SK-N-SH treated with all-trans-retinoic acid at 6 μM for 48 hours (cell line): ENCODE measurements at regions not wholly inside any gene's neighbourhood (a gene's known extent, or its start where the extent isn't known, plus 50 kb on each side); places are given as distances from the start of the nearest gene placed in this dataset.

Source experiments
- ATAC-seq: fragments of 200-7000 bp; cut with Tn5 transposase; 3 replicates; pipeline ENCODE4 v1.9.1; 2020; ENCODE audit warnings: mild to moderate bottlenecking, moderate library complexity
- ARNTL ChIP-seq: fragments of 450-650 bp; formaldehyde crosslinking; IDR thresholded peaks from 2 replicates; pipeline ENCODE4 v1.5.0; 2020; ENCODE audit warnings: low read depth, mild to moderate bottlenecking, moderate library complexity, borderline replicate concordance
- BACH2 ChIP-seq: fragments of 250-450 bp; sonication (Bioruptor Pico); IDR thresholded peaks from 2 replicates; pipeline ENCODE4 v1.9.0; 2021; ENCODE audit warnings: mild to moderate bottlenecking, borderline replicate concordance
- CSDC2 ChIP-seq: fragments of 250-450 bp; sonication (Bioruptor Pico); IDR thresholded peaks from 2 replicates; pipeline ENCODE4 v1.5.0; 2020; ENCODE audit warnings: mild to moderate bottlenecking, moderate library complexity
- CSRNP3 ChIP-seq: fragments of 250-450 bp; sonication (Bioruptor Pico); IDR thresholded peaks from 2 replicates; pipeline ENCODE4 v1.5.1; 2021; ENCODE audit warnings: mild to moderate bottlenecking, moderate library complexity
- ESRRG ChIP-seq: fragments of 250-450 bp; sonication (Bioruptor Pico); IDR thresholded peaks from 2 replicates; pipeline ENCODE4 v1.6.1; 2021; ENCODE audit warnings: mild to moderate bottlenecking
- OSR1 ChIP-seq: fragments of 250-450 bp; sonication (Bioruptor Pico); IDR thresholded peaks from 2 replicates; pipeline ENCODE4 v1.8.0; 2022; ENCODE audit warnings: moderate library complexity, mild to moderate bottlenecking, inconsistent platforms
- POU6F1 ChIP-seq: fragments of 250-450 bp; sonication (Bioruptor Pico); IDR thresholded peaks from 2 replicates; pipeline ENCODE4 v1.8.0; 2021; ENCODE audit warnings: low read depth, mild to moderate bottlenecking, moderate library complexity, borderline replicate concordance
- PPARA ChIP-seq: fragments of 250-450 bp; sonication (Bioruptor Pico); IDR thresholded peaks from 2 replicates; pipeline ENCODE4 v1.5.0; 2020; ENCODE audit warnings: mild to moderate bottlenecking, borderline replicate concordance
- RARB ChIP-seq: fragments of 250-450 bp; sonication (Bioruptor Pico); IDR thresholded peaks from 2 replicates; pipeline ENCODE4 v1.8.0; 2021; ENCODE audit warnings: mild to moderate bottlenecking, moderate library complexity
- SNAI2 ChIP-seq: fragments of 250-450 bp; sonication (Bioruptor Pico); IDR thresholded peaks from 2 replicates; pipeline ENCODE4 v1.5.0; 2020; ENCODE audit warnings: mild to moderate bottlenecking, moderate library complexity
- TCF4 ChIP-seq: fragments of 250-450 bp; sonication (Bioruptor Pico); IDR thresholded peaks from 2 replicates; pipeline ENCODE4 v1.8.0; 2021; ENCODE audit warnings: mild to moderate bottlenecking, moderate library complexity, borderline replicate concordance
- TSHZ2 ChIP-seq: fragments of 250-450 bp; sonication (Bioruptor Pico); IDR thresholded peaks from 2 replicates; pipeline ENCODE4 v1.5.0; 2020; ENCODE audit warnings: mild to moderate bottlenecking, moderate library complexity
- ZC3H10 ChIP-seq: fragments of 250-450 bp; sonication (Bioruptor Pico); IDR thresholded peaks from 2 replicates; pipeline ENCODE4 v1.5.1; 2021; ENCODE audit warnings: mild to moderate bottlenecking, moderate library complexity
- ZFP3 ChIP-seq: fragments of 250-450 bp; sonication (Bioruptor Pico); IDR thresholded peaks from 2 replicates; pipeline ENCODE4 v1.5.0; 2020; ENCODE audit warnings: mild to moderate bottlenecking, moderate library complexity
- ZFP30 ChIP-seq: fragments of 450-650 bp; formaldehyde crosslinking; IDR thresholded peaks from 2 replicates; pipeline ENCODE4 v1.5.0; 2022; ENCODE audit warnings: mild to moderate bottlenecking, moderate library complexity
- ZNF70 ChIP-seq: fragments of 450-650 bp; formaldehyde crosslinking; IDR thresholded peaks from 2 replicates; pipeline ENCODE4 v1.5.0; 2020; ENCODE audit warnings: mild to moderate bottlenecking, moderate library complexity
- ZNF8 ChIP-seq: fragments of 450-650 bp; formaldehyde crosslinking; IDR thresholded peaks from 2 replicates; pipeline ENCODE4 v1.5.0; 2020; ENCODE audit warnings: mild to moderate bottlenecking, moderate library complexity

- no peak for TF ChIP-seq POU6F1
These were observed 136.6 kb upstream of the MCHR2 start (continued) for GRCh38 chr6:100130630-100131029.

GRCh38 chr6:100126790-100127484 is 132.9 kb upstream of the MCHR2 start:
- no peak for TF ChIP-seq POU6F1
- no peak for TF ChIP-seq BACH2
- TF ChIP-seq CSRNP3 (CRISPR knock-in tag) = no peak
- TF ChIP-seq ZC3H10 (CRISPR knock-in tag) = no peak
- no peak for TF ChIP-seq TSHZ2
- TF ChIP-seq PPARA (CRISPR knock-in tag) = no peak
- no peak for TF ChIP-seq SNAI2 (CRISPR knock-in tag)
- no peak for TF ChIP-seq ESRRG (CRISPR knock-in tag)
- TF ChIP-seq ARNTL = no peak
- TF ChIP-seq ZNF8 (CRISPR knock-in tag) = no peak
- TF ChIP-seq TCF4 (CRISPR knock-in tag) = no peak
- no peak for TF ChIP-seq ZNF70 (CRISPR knock-in tag)
- no peak for TF ChIP-seq RARB (CRISPR knock-in tag)
- TF ChIP-seq, all 23 proteins: peak for 0
- ATAC-seq = 0 out of 3 replicates have a peak, but pooled peaks have one; percentile 33

- no peak for TF ChIP-seq CSRNP3 (CRISPR knock-in tag)
- TF ChIP-seq OSR1 (CRISPR knock-in tag) = no peak
- TF ChIP-seq CSDC2 (CRISPR knock-in tag) = no peak
- no peak for TF ChIP-seq ZFP30 (CRISPR knock-in tag)
- no peak for TF ChIP-seq TSHZ2
- no peak for TF ChIP-seq ZFP3 (CRISPR knock-in tag)
- TF ChIP-seq BACH2 = no peak
- ATAC-seq = no peak
These were observed 128.0 kb upstream of the MCHR2 start for GRCh38 chr6:100121854-100122609.
